ENCODE measurements at regions not wholly inside any gene's neighbourhood (a gene's known extent, or its start where the extent isn't known, plus 50 kb on each side); places are given as distances from the start of the nearest gene placed in this dataset.
"Not testable (repeated sequence)": the region's sequence is repeated elsewhere in the genome, so short reads cannot be mapped to it uniquely, and the experiment has no call there.

DNA sequence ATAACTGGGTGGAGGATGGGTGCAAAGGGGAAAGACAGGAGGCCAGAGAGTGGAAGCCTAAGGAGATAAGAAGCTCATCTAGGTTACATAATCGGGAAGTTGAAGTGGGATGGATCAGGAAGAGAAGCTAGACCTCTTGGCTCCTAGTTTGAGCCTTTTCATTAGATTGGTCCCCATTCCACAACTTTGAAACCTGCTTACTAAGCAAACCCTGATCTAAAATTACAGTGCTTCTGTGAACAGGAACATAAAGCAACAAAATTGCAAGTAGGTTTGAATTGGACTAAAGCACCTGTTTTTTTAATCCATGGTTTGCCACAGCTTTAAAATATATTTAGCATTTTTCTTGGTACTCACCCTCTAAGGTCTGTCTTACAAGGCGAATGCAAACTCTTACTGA, 80.4 kb upstream of the EED start:
- intact Hi-C loops (cut with micrococcal nuclease; ENCODE audit: unreplicated experiment): no loop called here
- no peaks in the 10 kb centered on the region for H3K9me3 ChIP-seq (ENCODE audit: control insufficient read depth, insufficient read depth, low read depth, low read length)
- no peak overlapping the region for H3K27ac ChIP-seq (ENCODE audit: low read length)
- no peak for ATAC-seq
- no peak for DNase-seq (ENCODE audit: low read depth, low spot score)
- H3K27me3 ChIP-seq (ENCODE audit: control insufficient read depth, insufficient read depth, low read length): no peaks in the 10 kb centered on the region; the same call in 1 of the 2 replicates
- no peaks in the 10 kb centered on the region for H3K36me3 ChIP-seq (ENCODE audit: control insufficient read depth, insufficient read depth, low read length)
- no peak overlapping the region for H3K4me3 ChIP-seq (ENCODE audit: low read depth in 2 of 2, low read length in 2 of 2)
- H3K4me1 ChIP-seq (ENCODE audit: control insufficient read depth, insufficient read depth, low read length): no peaks in the 10 kb centered on the region
- in situ Hi-C loops (cut with HindIII; ENCODE audit: low pct_unique_long_range_greater_than_20kb, low sequenced_read_pairs): no loop called here
- ChIA-PET POLR2A (no interaction called here), CTCF (interaction anchor here (0.6 kb wide), 1 partner anchor 95 kb away, joined by 8 read pairs; no protein-coding TSS in a partner anchor)
- BruUV-seq (replicated peaks): no TSS peak
- TF ChIP-seq POLR2AphosphoS5 (IDR thresholded peaks at IDR 0.05; ENCODE audit: low read depth, low read length): no peak
- no peak for TF ChIP-seq TCF7L2 (IDR thresholded peaks at IDR 0.05; ENCODE audit: low read depth, low read length)

GRCh38 chr11:86163221-86163876, 81.2 kb upstream of the EED start:
- H3K27ac ChIP-seq (ENCODE audit: low read length); ATAC-seq; intact Hi-C loops (cut with micrococcal nuclease; ENCODE audit: unreplicated experiment); H3K36me3 ChIP-seq (ENCODE audit: control insufficient read depth, insufficient read depth, low read length); H3K27me3 ChIP-seq (ENCODE audit: control insufficient read depth, insufficient read depth, low read length); in situ Hi-C loops (cut with HindIII; ENCODE audit: low pct_unique_long_range_greater_than_20kb, low sequenced_read_pairs); CTCF ChIA-PET; DNase-seq (ENCODE audit: low read depth, low spot score); POLR2A ChIA-PET; BruUV-seq (replicated peaks); H3K4me1 ChIP-seq (ENCODE audit: control insufficient read depth, insufficient read depth, low read length); H3K4me3 ChIP-seq (ENCODE audit: low read depth in 2 of 2, low read length in 2 of 2); H3K9me3 ChIP-seq (ENCODE audit: control insufficient read depth, insufficient read depth, low read depth, low read length): not testable (repeated sequence)

DNA sequence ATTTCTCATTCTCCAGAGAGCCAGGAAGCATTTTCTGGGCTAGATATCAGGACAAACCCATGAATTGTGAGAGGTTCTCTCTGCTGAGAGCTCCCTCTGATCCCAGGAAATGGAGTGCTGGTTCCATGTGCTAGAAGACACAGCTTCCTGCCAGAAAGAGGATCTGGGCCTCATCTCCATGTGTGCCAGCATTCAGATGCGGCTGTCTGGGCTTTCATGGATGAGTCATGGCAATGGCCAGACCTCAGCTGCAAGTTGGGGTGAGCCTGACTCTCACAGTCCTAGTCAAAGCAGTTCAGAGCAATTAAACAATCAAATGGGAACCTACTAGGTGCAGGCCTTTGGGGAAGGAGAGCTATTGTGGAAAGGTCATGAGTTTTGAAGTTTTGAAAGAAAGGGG, 82.3 kb upstream of the EED start:
- intact Hi-C loops (cut with micrococcal nuclease; ENCODE audit: unreplicated experiment): no loop called here
- no peak for DNase-seq (ENCODE audit: low read depth, low spot score)
- ChIA-PET POLR2A (no interaction called here), CTCF (no interaction called here)
- Histone ChIP-seq H3K9me3 (ENCODE audit: control insufficient read depth, insufficient read depth, low read depth, low read length) (no peaks in the 10 kb centered on the region), H3K27ac (ENCODE audit: low read length) (no peak overlapping the region), H3K27me3 (ENCODE audit: control insufficient read depth, insufficient read depth, low read length) (no peaks in the 10 kb centered on the region; the same call in 1 of the 2 replicates), H3K4me1 (ENCODE audit: control insufficient read depth, insufficient read depth, low read length) (no peaks in the 10 kb centered on the region), H3K36me3 (ENCODE audit: control insufficient read depth, insufficient read depth, low read length) (no peaks in the 10 kb centered on the region), H3K4me3 (ENCODE audit: low read depth in 2 of 2, low read length in 2 of 2) (no peak overlapping the region)
- in situ Hi-C loops (cut with HindIII; ENCODE audit: low pct_unique_long_range_greater_than_20kb, low sequenced_read_pairs): no loop called here
- no peak for ATAC-seq
- BruUV-seq (replicated peaks): no TSS peak
- TF ChIP-seq TCF7L2 (IDR thresholded peaks at IDR 0.05; ENCODE audit: low read depth, low read length): no peak
- no peak for TF ChIP-seq SIN3A (IDR thresholded peaks at IDR 0.05; ENCODE audit: borderline replicate concordance, insufficient read depth, low read depth, low read length)
- TF ChIP-seq, protein P1, sequence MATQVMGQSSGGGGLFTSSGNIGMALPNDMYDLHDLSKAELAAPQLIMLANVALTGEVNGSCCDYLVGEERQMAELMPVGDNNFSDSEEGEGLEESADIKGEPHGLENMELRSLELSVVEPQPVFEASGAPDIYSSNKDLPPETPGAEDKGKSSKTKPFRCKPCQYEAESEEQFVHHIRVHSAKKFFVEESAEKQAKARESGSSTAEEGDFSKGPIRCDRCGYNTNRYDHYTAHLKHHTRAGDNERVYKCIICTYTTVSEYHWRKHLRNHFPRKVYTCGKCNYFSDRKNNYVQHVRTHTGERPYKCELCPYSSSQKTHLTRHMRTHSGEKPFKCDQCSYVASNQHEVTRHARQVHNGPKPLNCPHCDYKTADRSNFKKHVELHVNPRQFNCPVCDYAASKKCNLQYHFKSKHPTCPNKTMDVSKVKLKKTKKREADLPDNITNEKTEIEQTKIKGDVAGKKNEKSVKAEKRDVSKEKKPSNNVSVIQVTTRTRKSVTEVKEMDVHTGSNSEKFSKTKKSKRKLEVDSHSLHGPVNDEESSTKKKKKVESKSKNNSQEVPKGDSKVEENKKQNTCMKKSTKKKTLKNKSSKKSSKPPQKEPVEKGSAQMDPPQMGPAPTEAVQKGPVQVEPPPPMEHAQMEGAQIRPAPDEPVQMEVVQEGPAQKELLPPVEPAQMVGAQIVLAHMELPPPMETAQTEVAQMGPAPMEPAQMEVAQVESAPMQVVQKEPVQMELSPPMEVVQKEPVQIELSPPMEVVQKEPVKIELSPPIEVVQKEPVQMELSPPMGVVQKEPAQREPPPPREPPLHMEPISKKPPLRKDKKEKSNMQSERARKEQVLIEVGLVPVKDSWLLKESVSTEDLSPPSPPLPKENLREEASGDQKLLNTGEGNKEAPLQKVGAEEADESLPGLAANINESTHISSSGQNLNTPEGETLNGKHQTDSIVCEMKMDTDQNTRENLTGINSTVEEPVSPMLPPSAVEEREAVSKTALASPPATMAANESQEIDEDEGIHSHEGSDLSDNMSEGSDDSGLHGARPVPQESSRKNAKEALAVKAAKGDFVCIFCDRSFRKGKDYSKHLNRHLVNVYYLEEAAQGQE (IDR thresholded peaks at IDR 0.05; ENCODE audit: insufficient read depth in 1 of 2, low read depth in 2 of 2, low read length in 1 of 2): no peak
- TF ChIP-seq CTCF (IDR thresholded peaks at IDR 0.05): no peak
- no peak for TF ChIP-seq POLR2AphosphoS5 (IDR thresholded peaks at IDR 0.05; ENCODE audit: low read depth, low read length)

Measured in Panc1 (cell line).